Left colon (tissue), 2 donors: ENCODE measurements at regions not wholly inside any gene's neighbourhood (a gene's known extent, or its start where the extent isn't known, plus 50 kb on each side); places are given as distances from the start of the nearest gene placed in this dataset.

Experiments
- ATAC-seq: fragments of 200-7000 bp; cut with Tn5 transposase; one replicate; pipeline ENCODE4 v1.9.1; 2020; ENCODE audit warnings: mild to moderate bottlenecking, moderate library complexity
- DNase-seq, 2 donors: peaks; one replicate each; pipeline ENCODE4 v3.0.0-alpha.2; 2020
- intact Hi-C, 2 donors: fragments of 100-400 bp; cut with DNase I in 1 of 2; cut with micrococcal nuclease in 1 of 2; formaldehyde crosslinking; loops; one replicate each; pipeline versions ENCODE4 v1.11.2 to v1.14.0; 2022; cut with DNase I, micrococcal nuclease
- donor health status: DM: no; HTN: no; CAD: no.
- donor health status: DM: yes; HTN: yes; CAD: no.

DNA sequence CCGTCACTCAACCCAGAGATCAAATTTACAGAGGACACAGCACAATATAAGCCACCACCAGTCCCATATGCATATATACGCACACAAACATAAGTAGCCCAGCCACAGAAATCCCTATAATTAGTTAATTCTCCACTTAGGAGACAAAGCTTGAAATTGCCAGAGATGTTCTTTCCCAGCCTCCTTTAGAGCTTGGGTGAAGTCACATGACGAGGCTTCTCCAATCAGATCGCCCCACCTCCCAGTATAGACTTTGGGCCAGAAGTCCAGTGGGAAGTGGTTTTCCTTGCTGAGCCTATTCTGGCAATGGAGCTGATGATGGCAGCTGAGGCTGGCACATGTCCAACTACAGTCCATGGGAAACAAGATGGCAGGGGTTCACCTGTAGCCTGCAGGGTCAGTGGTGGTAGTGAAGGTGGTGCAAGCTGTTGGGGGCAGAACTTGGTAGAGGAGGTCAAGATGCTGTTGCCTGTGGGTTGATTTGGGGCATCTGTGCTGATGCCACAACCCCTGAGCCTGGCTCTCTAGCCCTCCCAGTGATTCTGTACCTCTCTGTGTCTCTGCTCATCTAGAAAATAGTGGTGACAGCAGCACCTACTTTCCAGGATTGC is 535.9 kb downstream of the MATN1 start:
- no peak for DNase-seq
- no peak for ATAC-seq
- intact Hi-C loops: no loop called here

- intact Hi-C loops: no loop called here
- ATAC-seq: no peak
- DNase-seq: no peak
Observed at GRCh38 chr1:30186586-30186985, 536.8 kb downstream of the MATN1 start.

DNA sequence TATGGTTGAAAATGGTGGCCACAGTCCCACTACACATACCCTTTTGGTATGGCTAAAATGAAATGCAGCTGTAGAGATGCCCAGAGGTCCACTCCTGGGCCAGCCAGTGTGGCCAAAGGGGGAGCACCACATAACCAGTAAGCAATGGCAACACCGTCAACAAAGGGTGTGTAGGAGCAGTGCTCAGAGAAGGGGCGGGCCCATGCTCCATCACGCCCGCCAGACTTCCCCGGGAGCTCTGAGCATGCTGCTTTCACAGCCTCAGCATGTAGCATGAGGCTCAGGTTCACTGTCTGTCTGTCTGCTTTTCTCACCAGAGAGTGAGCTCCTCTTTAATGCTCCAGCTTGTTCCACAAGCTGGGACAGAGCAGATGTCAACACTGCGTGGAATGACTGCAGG is 537.6 kb downstream of the MATN1 start:
- intact Hi-C loops: no loop called here
- DNase-seq (no peak), ATAC-seq (no peak)

DNA sequence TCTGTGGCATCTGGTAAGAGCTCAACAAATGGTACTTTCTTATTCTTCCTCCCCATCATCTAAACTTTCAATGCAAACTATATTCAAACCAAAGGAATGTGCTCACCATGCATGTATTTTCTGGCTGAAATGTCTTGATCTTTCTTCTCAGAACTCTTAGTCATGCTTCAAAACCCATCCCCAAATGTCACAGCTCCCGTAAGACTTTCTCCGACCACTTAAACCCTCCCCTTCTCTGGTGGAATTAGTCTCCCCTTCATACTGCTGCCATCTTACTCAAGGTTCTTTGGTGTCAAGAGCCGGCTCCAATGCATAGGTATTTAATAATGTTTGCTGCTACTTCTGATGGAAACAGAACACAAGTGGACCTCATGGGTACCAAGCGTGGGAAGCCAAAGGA is 538.1 kb downstream of the MATN1 start:
- ATAC-seq: no peak
- intact Hi-C loops: no loop called here
- no peak for DNase-seq

DNA sequence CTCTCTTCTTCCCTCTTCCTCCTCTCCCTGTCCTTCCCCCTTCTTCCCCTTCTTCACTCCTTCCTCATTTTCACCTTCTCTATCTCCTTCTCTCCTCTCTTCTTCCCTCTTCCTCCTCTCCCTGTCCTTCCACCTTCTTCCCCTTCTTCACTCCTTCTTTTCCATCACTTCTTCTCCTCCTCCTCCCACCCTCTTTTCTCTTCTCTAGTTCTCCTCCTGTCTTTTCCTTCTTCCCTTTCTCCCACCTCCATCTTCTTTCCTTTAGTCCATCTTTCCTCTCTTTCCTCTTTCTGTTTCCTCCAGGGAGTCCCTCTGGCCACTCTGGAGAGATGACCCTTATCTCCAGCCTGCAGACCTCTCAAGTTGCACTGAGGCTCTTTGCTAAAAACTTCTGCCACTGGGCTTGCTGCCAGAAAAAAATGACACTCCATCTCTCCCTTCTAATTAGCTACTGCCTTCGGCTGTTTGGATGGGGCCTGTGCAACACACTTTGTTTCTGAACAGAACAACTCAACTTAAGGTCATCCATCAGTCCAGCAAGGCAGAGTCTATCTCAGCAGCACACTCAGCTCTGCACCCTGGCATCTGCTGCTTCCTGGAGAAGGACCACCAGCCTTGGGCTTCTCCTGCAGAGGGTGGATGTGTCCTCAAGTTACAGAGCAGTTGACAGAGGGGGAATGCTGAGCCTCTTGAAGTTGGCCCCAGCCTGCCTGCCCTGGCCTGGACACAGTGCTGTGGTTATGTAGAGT is 538.8 kb downstream of the MATN1 start:
- ATAC-seq (no peak), DNase-seq (no peak)
- intact Hi-C loops: no loop called here

GRCh38 chr1:30183895-30184294 is 539.5 kb downstream of the MATN1 start:
- intact Hi-C loops: no loop called here
- DNase-seq: no peak

GRCh38 chr1:30183006-30183405 is 540.4 kb downstream of the MATN1 start:
- DNase-seq: no peak
- ATAC-seq: no peak
- intact Hi-C loops: no loop called here

More at GRCh38 chr1:30183895-30184294, 539.5 kb downstream of the MATN1 start:
- no peak for ATAC-seq

- ATAC-seq (no peak), DNase-seq (no peak)
- intact Hi-C loops: no loop called here
Observed at GRCh38 chr1:30179942-30180543, 543.3 kb downstream of the MATN1 start.

GRCh38 chr1:30176477-30176876 is 546.9 kb downstream of the MATN1 start:
- intact Hi-C loops: no loop called here
- ATAC-seq: no peak
- no peak for DNase-seq

DNA sequence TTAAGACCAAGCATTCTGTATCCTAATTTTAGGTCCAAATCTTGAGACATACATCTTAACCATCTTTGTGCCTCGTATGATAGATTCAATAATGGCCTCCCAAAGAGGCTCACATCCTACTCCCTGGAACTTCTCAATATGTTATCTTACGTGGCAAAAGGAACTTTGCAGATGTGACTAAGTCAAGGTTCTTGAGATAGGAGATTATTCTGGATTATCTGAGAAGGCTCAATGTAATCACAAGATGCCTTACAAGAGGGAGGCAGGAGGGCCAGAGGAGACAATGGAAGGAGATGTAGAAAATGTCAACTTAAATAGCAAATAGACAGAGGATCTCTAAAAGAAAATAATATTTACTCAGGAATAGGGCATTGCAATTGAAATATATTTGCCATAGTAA is 548.9 kb downstream of the MATN1 start:
- ATAC-seq: no peak
- DNase-seq: no peak
- intact Hi-C loops: no loop called here

DNA sequence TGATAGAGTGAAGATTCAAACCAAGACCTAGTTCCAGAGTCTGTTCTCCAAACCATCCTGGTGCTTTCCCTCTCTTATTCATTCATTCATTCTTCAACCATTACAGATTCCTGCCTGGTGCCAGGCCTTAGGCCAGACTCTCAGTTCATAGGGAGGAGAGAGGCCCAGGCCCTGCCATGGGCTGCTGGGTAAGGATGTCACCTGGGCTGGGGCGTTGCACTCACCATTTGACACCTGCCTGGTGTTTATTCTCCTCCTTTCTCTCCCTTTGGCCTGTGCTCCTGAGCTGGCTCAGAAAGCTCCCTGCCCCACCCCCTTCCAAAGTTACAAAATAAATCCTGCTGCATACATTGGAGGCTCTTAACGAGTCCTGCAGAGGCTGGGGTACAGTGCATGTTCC is 549.8 kb downstream of the MATN1 start:
- intact Hi-C loops: no loop called here
- DNase-seq (no peak), ATAC-seq (no peak)

GRCh38 chr1:30172757-30173156 is 550.6 kb downstream of the MATN1 start:
- intact Hi-C loops: no loop called here
- DNase-seq: no peak
- no peak for ATAC-seq

- intact Hi-C loops: no loop called here
- ATAC-seq: no peak
- no peak for DNase-seq
Observed at GRCh38 chr1:30172299-30172694, 551.1 kb downstream of the MATN1 start.

- ATAC-seq (no peak), DNase-seq (no peak)
- intact Hi-C loops: no loop called here
Observed at GRCh38 chr1:30171537-30172298, 551.7 kb downstream of the MATN1 start.

DNA sequence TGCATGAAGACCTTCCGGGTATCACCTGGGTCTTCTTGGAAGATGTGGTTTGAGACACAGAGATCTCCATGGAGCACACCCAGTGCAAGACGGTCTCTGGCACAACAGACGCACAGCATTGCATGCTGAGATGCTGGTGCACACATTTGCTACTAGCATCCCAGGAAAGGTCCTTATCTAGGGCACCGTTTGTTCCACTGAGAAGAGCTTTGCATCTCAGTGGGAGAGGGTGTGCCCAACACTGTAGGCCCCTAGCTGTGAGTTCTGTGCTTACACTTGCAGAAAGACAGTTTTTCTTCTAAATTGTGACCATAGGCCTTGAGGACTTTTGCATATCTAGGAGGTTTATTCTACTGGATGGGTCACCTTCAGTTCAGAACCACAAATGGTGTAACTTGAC is 554.1 kb downstream of the MATN1 start:
- no peak for ATAC-seq
- no peak for DNase-seq
- intact Hi-C loops: no loop called here

GRCh38 chr1:30166174-30166573 is 557.2 kb downstream of the MATN1 start:
- ATAC-seq (no peak), DNase-seq (no peak)
- intact Hi-C loops: no loop called here

DNA sequence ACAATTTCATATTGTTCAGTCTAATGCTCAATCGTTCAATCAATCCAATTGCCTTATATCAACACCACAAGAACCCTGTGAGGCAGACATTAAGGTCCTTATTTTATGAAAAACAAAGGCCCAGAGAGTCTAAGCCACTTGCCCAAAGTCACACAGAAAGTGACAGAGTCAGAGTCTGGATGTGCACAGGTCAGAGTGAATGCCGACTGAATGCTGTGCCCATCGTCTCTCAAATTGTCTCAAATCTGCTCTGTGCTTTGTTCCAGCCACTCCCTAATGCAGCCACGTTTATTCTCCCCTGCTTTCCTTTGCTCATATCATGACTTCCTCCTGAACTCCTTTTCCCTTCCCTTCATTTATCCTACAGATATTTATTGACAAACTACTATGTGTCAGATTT is 558.3 kb downstream of the MATN1 start:
- intact Hi-C loops: no loop called here
- no peak for ATAC-seq
- no peak for DNase-seq

DNA sequence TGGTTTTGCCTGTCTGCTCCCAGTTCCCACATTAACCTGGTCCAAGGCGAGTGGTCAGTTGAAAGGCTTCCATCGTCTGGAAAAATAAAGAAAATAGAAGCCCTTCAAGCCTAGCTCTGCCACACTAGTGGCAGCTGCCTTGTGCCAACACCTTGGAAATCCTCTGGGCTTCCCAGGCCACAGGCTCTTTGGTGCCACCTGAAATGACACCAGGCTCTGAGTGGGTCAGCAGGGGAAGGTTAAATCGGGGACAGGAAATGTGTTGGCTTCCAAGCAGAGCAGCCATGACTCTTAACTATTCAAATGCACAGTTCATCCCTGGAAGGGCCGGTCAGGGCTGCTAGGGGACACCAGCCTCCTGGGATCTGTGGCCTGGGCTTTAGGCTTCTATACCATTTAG is 558.7 kb downstream of the MATN1 start:
- DNase-seq (no peak), ATAC-seq (no peak)
- intact Hi-C loops: no loop called here

DNA sequence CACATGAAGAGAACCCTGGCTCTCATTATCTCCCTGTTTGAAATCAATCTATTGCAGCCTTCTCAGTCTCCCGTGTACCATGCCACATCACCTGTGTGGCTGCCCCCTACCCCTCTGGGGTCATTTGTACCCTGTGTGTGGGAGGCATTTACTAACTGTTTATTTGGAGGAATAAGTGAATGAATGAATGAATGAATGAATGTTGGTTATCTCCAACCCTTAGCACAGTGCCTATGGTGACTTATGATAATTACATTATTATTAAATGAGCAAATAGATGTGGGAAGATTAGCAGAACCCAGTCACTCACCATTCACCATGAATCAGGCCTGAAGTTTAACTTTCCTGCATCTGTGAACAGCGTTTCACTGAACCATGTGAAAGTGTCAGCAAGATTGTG is 560.8 kb downstream of the MATN1 start:
- ATAC-seq (no peak), DNase-seq (no peak)
- intact Hi-C loops: no loop called here

- ATAC-seq (no peak), DNase-seq (no peak)
- intact Hi-C loops: no loop called here
Observed at GRCh38 chr1:30161953-30162352, 561.4 kb downstream of the MATN1 start.
